DND-41 (cell line): ENCODE measurements at regions not wholly inside any gene's neighbourhood (a gene's known extent, or its start where the extent isn't known, plus 50 kb on each side); places are given as distances from the start of the nearest gene placed in this dataset.

Experiments used
- EZH2 ChIP-seq: IDR thresholded peaks from 3 replicates; pipeline ENCODE4 v1.6.1; 2012; ENCODE audit warnings: borderline replicate concordance, low read depth, mild to moderate bottlenecking, moderate library complexity, low read length, inconsistent platforms; ENCODE audit not compliant: severe bottlenecking
- TF ChIP-seq, protein P1 (sequence below): IDR thresholded peaks from 2 replicates; pipeline ENCODE4 v1.5.1; 2012; ENCODE audit warnings: borderline replicate concordance, low read length, moderate library complexity, mild to moderate bottlenecking; ENCODE audit not compliant: poor library complexity, severe bottlenecking; ENCODE audit errors: extremely low read depth

GRCh38 chr11:112776834-112777233 is 184.4 kb upstream of the NCAM1 start:
- TF ChIP-seq, protein P1, sequence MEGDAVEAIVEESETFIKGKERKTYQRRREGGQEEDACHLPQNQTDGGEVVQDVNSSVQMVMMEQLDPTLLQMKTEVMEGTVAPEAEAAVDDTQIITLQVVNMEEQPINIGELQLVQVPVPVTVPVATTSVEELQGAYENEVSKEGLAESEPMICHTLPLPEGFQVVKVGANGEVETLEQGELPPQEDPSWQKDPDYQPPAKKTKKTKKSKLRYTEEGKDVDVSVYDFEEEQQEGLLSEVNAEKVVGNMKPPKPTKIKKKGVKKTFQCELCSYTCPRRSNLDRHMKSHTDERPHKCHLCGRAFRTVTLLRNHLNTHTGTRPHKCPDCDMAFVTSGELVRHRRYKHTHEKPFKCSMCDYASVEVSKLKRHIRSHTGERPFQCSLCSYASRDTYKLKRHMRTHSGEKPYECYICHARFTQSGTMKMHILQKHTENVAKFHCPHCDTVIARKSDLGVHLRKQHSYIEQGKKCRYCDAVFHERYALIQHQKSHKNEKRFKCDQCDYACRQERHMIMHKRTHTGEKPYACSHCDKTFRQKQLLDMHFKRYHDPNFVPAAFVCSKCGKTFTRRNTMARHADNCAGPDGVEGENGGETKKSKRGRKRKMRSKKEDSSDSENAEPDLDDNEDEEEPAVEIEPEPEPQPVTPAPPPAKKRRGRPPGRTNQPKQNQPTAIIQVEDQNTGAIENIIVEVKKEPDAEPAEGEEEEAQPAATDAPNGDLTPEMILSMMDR = no peak
- TF ChIP-seq EZH2 = no peak
